Cerebellar nuclear complex (tissue), 1 donor: ENCODE measurements at regions not wholly inside any gene's neighbourhood (a gene's known extent, or its start where the extent isn't known, plus 50 kb on each side); places are given as distances from the start of the nearest gene placed in this dataset.

ENCODE experiments used
- DNase-seq, 2 experiments: peaks; one replicate each; lab custom pipeline; 2025; lab: John Stamatoyannopoulos, UW

GRCh38 chrX:10083809-10084208, 73.0 kb upstream of the CLCN4 start:
- DNase-seq, result no peak

GRCh38 chrX:10085223-10085622, 71.6 kb upstream of the CLCN4 start:
- DNase-seq, result no peak

GRCh38 chrX:10086676-10087075, 70.1 kb upstream of the CLCN4 start:
- DNase-seq, result no peak

GRCh38 chrX:10087391-10087790, 69.4 kb upstream of the CLCN4 start:
- DNase-seq, result no peak

- no peak for DNase-seq
These were observed 67.4 kb upstream of the CLCN4 start for GRCh38 chrX:10089378-10089795.

- no peak for DNase-seq
These were observed 66.5 kb upstream of the CLCN4 start for GRCh38 chrX:10090319-10090718.

GRCh38 chrX:10095246-10095645, 61.5 kb upstream of the CLCN4 start:
- DNase-seq, result no peak

- no peak for DNase-seq
These were observed 60.9 kb upstream of the CLCN4 start for GRCh38 chrX:10095698-10096432.

GRCh38 chrX:10098270-10098713, 58.5 kb upstream of the CLCN4 start:
- no peak for DNase-seq

- DNase-seq, result no peak
These were observed 57.4 kb upstream of the CLCN4 start for GRCh38 chrX:10099411-10099810.

- DNase-seq, result no peak
These were observed 55.5 kb upstream of the CLCN4 start for GRCh38 chrX:10101269-10101668.

GRCh38 chrX:10102046-10102704, 54.6 kb upstream of the CLCN4 start:
- DNase-seq, result peak in 1 of 2 experiments; percentile 5

- DNase-seq, result no peak
These were observed 53.8 kb upstream of the CLCN4 start for GRCh38 chrX:10103023-10103422.

- DNase-seq, result no peak
These were observed 51.7 kb upstream of the CLCN4 start for GRCh38 chrX:10104958-10105658.

- DNase-seq, result no peak
These were observed 50.0 kb upstream of the CLCN4 start for GRCh38 chrX:10106806-10107205.
